ENCODE measurements at regions not wholly inside any gene's neighbourhood (a gene's known extent, or its start where the extent isn't known, plus 50 kb on each side); places are given as distances from the start of the nearest gene placed in this dataset.

DNA sequence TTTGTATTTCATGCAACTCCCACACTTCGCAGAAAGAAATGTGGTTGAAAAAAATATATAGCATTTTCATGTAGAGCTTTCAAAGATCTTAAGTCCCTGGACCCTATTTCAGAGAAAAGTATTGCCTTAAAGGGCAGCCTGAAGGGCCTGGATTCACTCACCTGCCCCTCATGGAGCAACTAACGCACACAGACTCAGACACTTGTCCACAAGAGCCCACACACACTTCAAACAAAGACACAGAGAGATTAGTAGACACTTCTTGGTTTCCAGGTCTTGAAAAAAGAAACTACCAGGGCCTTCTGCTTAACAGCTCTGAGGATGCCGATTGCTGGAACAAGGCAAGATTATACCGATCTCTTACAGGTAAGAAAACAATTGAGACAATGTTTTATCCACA, 122.2 kb downstream of the ZBTB18 start:
- 72% methylated on average over 4 of the region's 4 CpGs for WGBS
- no peaks in the 10 kb centered on the region for H3K36me3 ChIP-seq
- H3K27ac ChIP-seq = no peak overlapping the region
- no peaks in the 10 kb centered on the region for H3K4me1 ChIP-seq
- TF ChIP-seq, protein P1, sequence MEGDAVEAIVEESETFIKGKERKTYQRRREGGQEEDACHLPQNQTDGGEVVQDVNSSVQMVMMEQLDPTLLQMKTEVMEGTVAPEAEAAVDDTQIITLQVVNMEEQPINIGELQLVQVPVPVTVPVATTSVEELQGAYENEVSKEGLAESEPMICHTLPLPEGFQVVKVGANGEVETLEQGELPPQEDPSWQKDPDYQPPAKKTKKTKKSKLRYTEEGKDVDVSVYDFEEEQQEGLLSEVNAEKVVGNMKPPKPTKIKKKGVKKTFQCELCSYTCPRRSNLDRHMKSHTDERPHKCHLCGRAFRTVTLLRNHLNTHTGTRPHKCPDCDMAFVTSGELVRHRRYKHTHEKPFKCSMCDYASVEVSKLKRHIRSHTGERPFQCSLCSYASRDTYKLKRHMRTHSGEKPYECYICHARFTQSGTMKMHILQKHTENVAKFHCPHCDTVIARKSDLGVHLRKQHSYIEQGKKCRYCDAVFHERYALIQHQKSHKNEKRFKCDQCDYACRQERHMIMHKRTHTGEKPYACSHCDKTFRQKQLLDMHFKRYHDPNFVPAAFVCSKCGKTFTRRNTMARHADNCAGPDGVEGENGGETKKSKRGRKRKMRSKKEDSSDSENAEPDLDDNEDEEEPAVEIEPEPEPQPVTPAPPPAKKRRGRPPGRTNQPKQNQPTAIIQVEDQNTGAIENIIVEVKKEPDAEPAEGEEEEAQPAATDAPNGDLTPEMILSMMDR (IDR thresholded peaks at IDR 0.05) = no peak
- TF ChIP-seq POLR2AphosphoS5 (IDR thresholded peaks at IDR 0.05) (no peak), POLR2A (IDR thresholded peaks at IDR 0.05) (no peak), EP300 (IDR thresholded peaks at IDR 0.05) (no peak)
- no peak overlapping the region for H3K4me3 ChIP-seq
- H3K9me3 ChIP-seq = no peaks in the 10 kb centered on the region
- H3K27me3 ChIP-seq = no peaks in the 10 kb centered on the region
- DNase-seq (ENCODE audit: low spot score in 2 of 2) = no peak

DNA sequence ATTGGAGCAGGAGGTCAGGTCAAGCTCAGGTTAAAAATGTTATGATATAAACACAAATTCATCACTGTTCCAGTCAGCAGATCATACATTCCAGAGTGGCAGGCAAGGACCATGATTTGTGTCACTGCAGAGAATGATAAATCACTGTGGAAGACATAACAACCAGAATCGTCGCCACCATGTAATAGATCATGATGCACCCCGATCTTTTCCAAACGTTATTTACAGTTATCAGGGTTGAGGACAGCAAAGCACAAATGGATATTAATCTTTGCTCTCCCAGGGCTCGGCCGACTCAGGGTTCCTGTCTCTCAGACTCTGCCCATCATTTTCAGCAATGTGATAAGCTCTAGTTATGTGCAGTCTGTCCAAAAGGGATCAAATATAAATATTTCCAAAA, 122.7 kb downstream of the ZBTB18 start:
- TF ChIP-seq, protein P1 (IDR thresholded peaks at IDR 0.05) = no peak
- TF ChIP-seq EP300 (IDR thresholded peaks at IDR 0.05) (no peak), POLR2AphosphoS5 (IDR thresholded peaks at IDR 0.05) (no peak), POLR2A (IDR thresholded peaks at IDR 0.05) (no peak)
- WGBS = 64% methylated on average over 6 of the region's 6 CpGs
- no peak for DNase-seq (ENCODE audit: low spot score in 2 of 2)
- no peaks in the 10 kb centered on the region for H3K4me1 ChIP-seq
- no peaks in the 10 kb centered on the region for H3K27me3 ChIP-seq
- H3K27ac ChIP-seq = no peak overlapping the region
- H3K4me3 ChIP-seq = no peak overlapping the region
- no peaks in the 10 kb centered on the region for H3K9me3 ChIP-seq
- no peaks in the 10 kb centered on the region for H3K36me3 ChIP-seq

DNA sequence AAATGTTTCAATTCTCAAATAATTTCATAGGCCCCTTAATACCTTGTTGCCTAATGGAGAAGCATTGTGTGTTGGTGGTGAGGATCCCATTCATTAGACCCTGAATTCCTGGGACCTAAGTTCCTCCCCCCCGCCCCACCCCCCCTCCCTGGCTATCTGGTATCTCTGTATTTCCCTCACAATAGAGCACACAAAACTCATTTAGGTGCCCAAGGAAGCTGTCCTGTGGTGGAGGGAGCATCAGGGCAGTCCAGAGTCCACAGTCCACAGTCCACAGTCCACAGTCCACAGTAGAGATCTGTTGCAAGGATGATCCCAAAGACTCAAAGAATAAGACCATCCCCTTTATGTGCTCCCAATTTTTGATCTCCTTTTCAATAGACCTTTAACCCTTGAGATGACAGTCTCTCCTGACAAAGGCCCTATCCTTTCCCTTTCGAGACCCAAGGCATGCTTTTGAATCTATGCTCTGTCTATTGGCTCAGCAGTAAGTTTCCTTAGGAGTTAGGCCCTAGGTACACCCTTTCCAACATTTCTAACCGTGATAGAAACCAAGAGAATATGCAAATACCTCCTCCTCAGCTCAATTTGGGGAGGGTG, 123.9 kb downstream of the ZBTB18 start:
- no peaks in the 10 kb centered on the region for H3K27me3 ChIP-seq
- H3K4me1 ChIP-seq = no peaks in the 10 kb centered on the region
- no peak overlapping the region for H3K4me3 ChIP-seq
- no peak for DNase-seq (ENCODE audit: low spot score in 2 of 2)
- no peaks in the 10 kb centered on the region for H3K9me3 ChIP-seq
- WGBS = 85% methylated on average over 3 of the region's 3 CpGs
- H3K36me3 ChIP-seq = no peaks in the 10 kb centered on the region
- H3K27ac ChIP-seq = no peak overlapping the region
- TF ChIP-seq, protein P1 (IDR thresholded peaks at IDR 0.05) = no peak
- TF ChIP-seq POLR2A (IDR thresholded peaks at IDR 0.05) = no peak

DNA sequence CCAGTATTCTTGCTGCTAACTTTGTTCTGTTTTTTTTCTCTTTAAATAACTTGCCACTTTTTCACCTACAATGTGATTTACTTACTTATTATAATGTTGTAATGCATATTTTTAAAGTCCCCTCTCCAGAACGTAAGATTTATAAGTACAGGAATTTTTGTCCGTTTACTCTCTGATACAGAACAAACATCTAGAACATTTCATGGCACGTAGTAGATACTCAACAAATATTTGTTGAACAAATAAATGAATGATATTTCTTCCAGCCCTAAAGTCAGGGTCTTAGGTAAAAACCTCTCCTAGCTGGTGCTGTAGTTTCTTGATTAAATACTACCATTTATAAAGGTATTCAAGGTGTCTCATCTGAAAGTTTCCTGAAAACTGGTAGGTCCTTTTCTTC, 125.1 kb downstream of the ZBTB18 start:
- Histone ChIP-seq H3K4me1 (no peaks in the 10 kb centered on the region), H3K36me3 (no peaks in the 10 kb centered on the region), H3K27ac (no peak overlapping the region), H3K4me3 (no peak overlapping the region), H3K27me3 (no peaks in the 10 kb centered on the region), H3K9me3 (no peaks in the 10 kb centered on the region)
- 81% methylated on average over 3 of the region's 3 CpGs for WGBS
- TF ChIP-seq EP300 (IDR thresholded peaks at IDR 0.05) (no peak), POLR2A (IDR thresholded peaks at IDR 0.05) (no peak), POLR2AphosphoS5 (IDR thresholded peaks at IDR 0.05) (no peak)
- TF ChIP-seq, protein P1 (IDR thresholded peaks at IDR 0.05) = no peak
- DNase-seq (ENCODE audit: low spot score in 2 of 2) = no peak

DNA sequence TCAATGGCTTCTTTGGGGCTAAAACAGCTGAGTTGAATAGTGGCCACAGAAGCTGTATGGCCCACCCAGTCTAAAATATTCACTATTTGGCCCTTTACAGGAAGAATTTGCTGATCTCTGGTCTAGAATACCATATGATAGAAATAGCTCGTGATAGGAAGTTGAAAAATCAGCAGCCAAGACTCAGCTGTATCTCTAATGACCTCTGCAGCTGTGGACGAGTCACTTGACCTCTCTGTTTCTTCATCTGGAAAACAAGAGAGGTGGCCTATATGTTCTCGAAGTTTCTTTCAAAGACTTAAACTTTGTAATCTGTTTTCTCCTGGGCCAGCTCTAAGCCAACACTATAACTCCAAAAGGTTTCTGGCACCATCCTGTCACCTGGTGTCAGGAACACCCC, 129.2 kb downstream of the ZBTB18 start:
- no peak for TF ChIP-seq POLR2A (IDR thresholded peaks at IDR 0.05)
- TF ChIP-seq EP300 (IDR thresholded peaks at IDR 0.05) = no peak
- TF ChIP-seq POLR2AphosphoS5 (IDR thresholded peaks at IDR 0.05) = no peak
- TF ChIP-seq, protein P1 (IDR thresholded peaks at IDR 0.05) = no peak
- Histone ChIP-seq H3K36me3 (no peaks in the 10 kb centered on the region), H3K27ac (no peak overlapping the region)

More for the DNA sequence above, 129.2 kb downstream of the ZBTB18 start:
- Histone ChIP-seq H3K9me3 (no peaks in the 10 kb centered on the region), H3K4me1 (no peaks in the 10 kb centered on the region), H3K4me3 (no peak overlapping the region), H3K27me3 (no peaks in the 10 kb centered on the region)
- no peak for DNase-seq (ENCODE audit: low spot score in 2 of 2)
- 85% methylated on average over 3 of the region's 3 CpGs for WGBS
